GM12878 (cell line): ENCODE measurements at regions not wholly inside any gene's neighbourhood (a gene's known extent, or its start where the extent isn't known, plus 50 kb on each side); places are given as distances from the start of the nearest gene placed in this dataset.

Source experiments
- ATAC-seq: fragments of 200-7000 bp; cut with Tn5 transposase; 3 replicates; pipeline ENCODE4 v1.9.1; 2020; ENCODE audit warnings: mild to moderate bottlenecking, moderate library complexity
- BruUV-seq: library from RNA; stranded (reverse); fragments of 400-500 nt; replicated peaks from 2 replicates; lab custom pipeline; 2021; lab: Mats Ljungman, UMichigan
- CTCF ChIA-PET: fragments of 300-600 bp; sonication (Branson Sonifier 250); formaldehyde crosslinking; extraction: SDS; loops from one replicate; lab custom pipeline; 2021; ENCODE audit warnings: inconsistent platforms; lab: Yijun Ruan, JAX
- POLR2A ChIA-PET: fragments of 350-600 bp; formaldehyde crosslinking; extraction: SDS; loops from one replicate; lab custom pipeline; 2021; ENCODE audit warnings: inconsistent platforms; lab: Charles Lee
- RAD21 ChIA-PET: fragments of 300-600 bp; sonication (Branson Sonifier 250); formaldehyde crosslinking; loops from one replicate; lab custom pipeline; 2023; ENCODE audit warnings: antibody characterized with exemption; ENCODE audit not compliant: unreplicated experiment; lab: Charles Lee
- SMC1A ChIA-PET: fragments of 300-600 bp; sonication (Branson Sonifier 250); formaldehyde crosslinking; loops from one replicate; lab custom pipeline; 2023; ENCODE audit not compliant: unreplicated experiment, uncharacterized antibody; lab: Charles Lee
- DNase-seq: peaks from one replicate; pipeline ENCODE4 v3.0.0-alpha.2; 2011; ENCODE audit warnings: low read depth, low spot score
- FAIRE-seq: peaks from 3 replicates; lab custom pipeline; 2011; peaks lifted over from hg19 to GRCh38; lab: Jason Lieb, UNC
- H2AFZ ChIP-seq: 2 replicates; pipeline ENCODE4 v1.6.0; 2011; ENCODE audit warnings: low read depth, low read length, control low read depth; ENCODE audit not compliant: control insufficient read depth
- H3K27ac ChIP-seq: 2 replicates; pipeline ENCODE4 v1.5.1; 2011; ENCODE audit warnings: control low read depth; ENCODE audit not compliant: control insufficient read depth, insufficient read depth
- H3K27me3 ChIP-seq, 2 experiments: replicated peaks in 1 of 2; 2 replicates each; pipeline versions ENCODE4 v1.6.0 to v1.6.1; 2011; ENCODE audit warnings: low read length in 1 of 2; ENCODE audit not compliant: control insufficient read depth in 2 of 2, insufficient read depth in 2 of 2
- H3K36me3 ChIP-seq, 2 experiments: 2 replicates each; pipeline ENCODE4 v1.5.1; 2011; ENCODE audit warnings: low read length in 1 of 2; ENCODE audit not compliant: control insufficient read depth in 2 of 2, insufficient read depth in 2 of 2
- H3K4me1 ChIP-seq: 2 replicates; pipeline ENCODE4 v1.6.1; 2011; ENCODE audit warnings: mild to moderate bottlenecking, low read length, moderate library complexity, mixed read lengths; ENCODE audit not compliant: control insufficient read depth, insufficient read depth
- H3K4me2 ChIP-seq: 2 replicates; pipeline ENCODE4 v1.6.0; 2011; ENCODE audit warnings: control low read depth; ENCODE audit not compliant: control insufficient read depth, insufficient read depth
- H3K4me3 ChIP-seq: fragments of 200-600 bp; sonication (generic); 2 replicates; pipeline ENCODE4 v1.5.1; 2016
- H3K79me2 ChIP-seq: 2 replicates; pipeline ENCODE4 v1.6.0; 2011; ENCODE audit warnings: low read length; ENCODE audit not compliant: control insufficient read depth, insufficient read depth
- H3K9ac ChIP-seq: 2 replicates; pipeline ENCODE4 v1.8.0; 2011; ENCODE audit warnings: low read length, control low read depth, mixed read lengths; ENCODE audit not compliant: control insufficient read depth, insufficient read depth
- H3K9me3 ChIP-seq: replicated peaks from 3 replicates; pipeline ENCODE4 v1.5.1; 2011; ENCODE audit warnings: mild to moderate bottlenecking, low read length; ENCODE audit not compliant: control insufficient read depth, insufficient read depth
- H4K20me1 ChIP-seq: 2 replicates; pipeline ENCODE4 v1.6.0; 2011; ENCODE audit not compliant: control insufficient read depth, insufficient read depth
- ESRRA ChIP-seq: IDR thresholded peaks from 2 replicates; pipeline ENCODE4 v1.6.1; 2012; ENCODE audit warnings: mild to moderate bottlenecking, low read length, improper control_type of control experiment
- HDAC6 ChIP-seq: fragments of 200-600 bp; sonication (generic); IDR thresholded peaks from one replicate; pipeline ENCODE4 v1.8.0; 2017; ENCODE audit warnings: antibody characterized with exemption; ENCODE audit not compliant: unreplicated experiment
- KDM1A ChIP-seq: fragments of 200-600 bp; sonication (generic); IDR thresholded peaks from 2 replicates; pipeline ENCODE4 v1.6.1; 2016; ENCODE audit warnings: borderline replicate concordance
- MYC ChIP-seq: IDR thresholded peaks from 2 replicates; pipeline ENCODE4 v1.6.1; 2011; ENCODE audit warnings: mild to moderate bottlenecking, low read length, moderate library complexity, inconsistent platforms; ENCODE audit not compliant: insufficient read depth, insufficient replicate concordance, insufficient read length, severe bottlenecking
- SMAD5 ChIP-seq: IDR thresholded peaks from 2 replicates; pipeline ENCODE4 v1.6.1; 2016; ENCODE audit warnings: antibody characterized with exemption, low read depth
- TBL1XR1 ChIP-seq: IDR thresholded peaks from 2 replicates; pipeline ENCODE4 v1.6.1; 2012; ENCODE audit warnings: low read depth, low read length, improper control_type of control experiment
- YBX1 ChIP-seq: fragments of 450-650 bp; IDR thresholded peaks from 2 replicates; pipeline ENCODE4 v1.6.1; 2016; ENCODE audit warnings: antibody characterized with exemption
- WGBS: methylation state at CpG from one replicate; pipeline ENCODE4 v1.1.6; 2016; ENCODE audit warnings: low lambda C conversion rate; ENCODE audit not compliant: insufficient replicate concordance, insufficient coverage; ENCODE audit errors: missing lambda C conversion rate; 5-methylcytosine and 5-hydroxymethylcytosine counted together
- in situ Hi-C: fragments of 300-500 bp; cut with MboI; formaldehyde crosslinking; loops from 9 replicates; pipeline ENCODE4 v1.14.3; 2018; ENCODE audit warnings: mixed read lengths
- intact Hi-C: fragments of 100-400 bp; cut with micrococcal nuclease; formaldehyde crosslinking; loops from one replicate; pipeline ENCODE4 v1.14.2; 2022; ENCODE audit not compliant: unreplicated experiment

DNA sequence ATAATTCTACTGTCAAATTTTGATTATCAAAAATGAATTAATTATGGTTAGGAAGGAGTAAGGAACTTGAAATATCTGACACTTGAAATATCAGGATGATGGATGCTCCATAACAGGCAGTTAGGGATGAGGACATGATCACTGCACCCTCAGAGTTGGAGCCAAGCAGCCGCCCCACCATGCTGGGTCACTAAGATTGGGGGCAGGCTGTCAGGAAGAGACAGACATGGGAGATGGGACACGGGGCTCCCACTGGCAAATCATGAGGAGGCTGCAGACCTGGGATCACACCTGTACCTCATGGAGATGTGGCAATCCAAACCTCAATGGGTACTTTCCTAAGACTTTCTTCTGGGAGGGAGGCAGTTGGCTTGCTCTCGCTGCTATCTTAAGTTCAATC lies 982.0 kb upstream of the ZEB2 start:
- intact Hi-C loops, result no loop called here
- DNase-seq, result no peak
- TF ChIP-seq SMAD5 (no peak), ESRRA (no peak), HDAC6 (no peak)
- BruUV-seq, result no TSS peak
- SMC1A ChIA-PET, result no interaction called here
- Histone ChIP-seq H3K9me3 (no peaks in the 10 kb centered on the region), H3K27ac (no peak overlapping the region), H3K36me3 (no peaks in the 10 kb centered on the region), H3K9ac (no peak overlapping the region), H3K4me2 (no peak overlapping the region), H4K20me1 (no peaks in the 10 kb centered on the region), H3K4me1 (no peaks in the 10 kb centered on the region), H3K27me3 (no peaks in the 10 kb centered on the region), H2AFZ (no peak overlapping the region), H3K79me2 (no peaks in the 10 kb centered on the region), H3K4me3 (no peak overlapping the region)
- RAD21 ChIA-PET, result no interaction called here
- POLR2A ChIA-PET, result no interaction called here
- no peak for FAIRE-seq
- no peak for ATAC-seq
- CTCF ChIA-PET, result no interaction called here
- in situ Hi-C loops, result no loop called here
- WGBS, result 53% methylated on average over 3 of the region's 3 CpGs

- FAIRE-seq (no peak), ATAC-seq (no peak)
- in situ Hi-C loops, result no loop called here
- Histone ChIP-seq H3K36me3 (no peaks in the 10 kb centered on the region), H2AFZ (no peak overlapping the region), H3K4me3 (no peak overlapping the region), H3K4me1 (no peaks in the 10 kb centered on the region)
- CTCF ChIA-PET, result interaction anchor here (0.7 kb wide), 1 partner anchor 254 kb away, joined by 3 read pairs; no protein-coding TSS in a partner anchor
- RAD21 ChIA-PET, result no interaction called here
- POLR2A ChIA-PET, result no interaction called here
- TF ChIP-seq TBL1XR1 (no peak), KDM1A (no peak), MYC (no peak), YBX1 (no peak)
- TF ChIP-seq, all 136 proteins: peak for 0
- H4K20me1 ChIP-seq, result no peaks in the 10 kb centered on the region
- no peak for DNase-seq
- no peak overlapping the region for H3K4me2 ChIP-seq
- H3K27me3 ChIP-seq, result no peaks in the 10 kb centered on the region
- intact Hi-C loops, result no loop called here
- WGBS, result 44% methylated on average over 3 of the region's 3 CpGs
- SMC1A ChIA-PET, result interaction anchor here (0.7 kb wide), 1 partner anchor 22 kb away, joined by 3 read pairs; no protein-coding TSS in a partner anchor
- H3K79me2 ChIP-seq, result no peaks in the 10 kb centered on the region
- no peak overlapping the region for H3K9ac ChIP-seq
- H3K9me3 ChIP-seq, result no peaks in the 10 kb centered on the region
- no peak overlapping the region for H3K27ac ChIP-seq
- no TSS peak for BruUV-seq
Observed at GRCh38 chr2:145495590-145495989, 975.7 kb upstream of the ZEB2 start.
